ENCODE measurements at regions not wholly inside any gene's neighbourhood (a gene's known extent, or its start where the extent isn't known, plus 50 kb on each side); places are given as distances from the start of the nearest gene placed in this dataset.

- no peak for TF ChIP-seq CTCF (IDR thresholded peaks at IDR 0.05; ENCODE audit: low read depth, low read length, missing input control)
- TF ChIP-seq, protein P1, sequence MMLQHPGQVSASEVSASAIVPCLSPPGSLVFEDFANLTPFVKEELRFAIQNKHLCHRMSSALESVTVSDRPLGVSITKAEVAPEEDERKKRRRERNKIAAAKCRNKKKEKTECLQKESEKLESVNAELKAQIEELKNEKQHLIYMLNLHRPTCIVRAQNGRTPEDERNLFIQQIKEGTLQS (IDR thresholded peaks at IDR 0.05): no peak
- no peak for TF ChIP-seq RXRA (IDR thresholded peaks at IDR 0.05)
- no peak for TF ChIP-seq TAF1 (conservative IDR thresholded peaks at IDR 0.05)
- TF ChIP-seq, protein P2, sequence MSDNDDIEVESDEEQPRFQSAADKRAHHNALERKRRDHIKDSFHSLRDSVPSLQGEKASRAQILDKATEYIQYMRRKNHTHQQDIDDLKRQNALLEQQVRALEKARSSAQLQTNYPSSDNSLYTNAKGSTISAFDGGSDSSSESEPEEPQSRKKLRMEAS (IDR thresholded peaks at IDR 0.05): no peak
- no peak for TF ChIP-seq GABPA (IDR thresholded peaks at IDR 0.05 in 1 of 2, conservative IDR thresholded peaks at IDR 0.05 in 1 of 2)
- TF ChIP-seq EGR1 (IDR thresholded peaks at IDR 0.05; ENCODE audit: low read depth in 2 of 2): no peak
These were observed 103.3 kb upstream of the WWC1 start for GRCh38 chr5:168188182-168188581.

Data from liver (tissue), 3 donors.